SU-DHL-6 (cell line): ENCODE measurements at regions not wholly inside any gene's neighbourhood (a gene's known extent, or its start where the extent isn't known, plus 50 kb on each side); places are given as distances from the start of the nearest gene placed in this dataset.

ENCODE experiments used
- H2AFZ ChIP-seq: fragments of 200-600 bp; sonication (generic); 2 replicates; pipeline ENCODE4 v1.6.1; 2014; ENCODE audit warnings: low read depth, mild to moderate bottlenecking, moderate library complexity, mixed read lengths, antibody characterized with exemption, low read length; ENCODE audit not compliant: severe bottlenecking
- H3F3A ChIP-seq: fragments of 200-600 bp; shearing (Covaris generic); 2 replicates; pipeline ENCODE4 v1.6.0; 2016; ENCODE audit warnings: antibody characterized with exemption, mild to moderate bottlenecking; ENCODE audit not compliant: insufficient read depth
- H3K27ac ChIP-seq: fragments of 200-600 bp; sonication (generic); 2 replicates; pipeline ENCODE4 v1.5.1; 2016; ENCODE audit warnings: low read depth, mild to moderate bottlenecking, low read length, moderate library complexity, mixed read lengths
- H3K27me3 ChIP-seq: fragments of 200-600 bp; sonication (generic), shearing (Covaris generic); 2 replicates; pipeline ENCODE4 v1.6.0; 2014; ENCODE audit warnings: mild to moderate bottlenecking, low read length
- H3K36me3 ChIP-seq: fragments of 200-600 bp; sonication (generic); 2 replicates; pipeline ENCODE4 v1.6.1; 2014; ENCODE audit warnings: mild to moderate bottlenecking, low read length, mixed read lengths
- H3K4me2 ChIP-seq: fragments of 300-600, 200-600 bp; shearing (Covaris generic), sonication (generic); 2 replicates; pipeline ENCODE4 v1.6.0; 2014; ENCODE audit warnings: low read length, low read depth, mild to moderate bottlenecking; ENCODE audit not compliant: poor library complexity, severe bottlenecking
- H3K4me3 ChIP-seq: fragments of 200-600 bp; sonication (generic); 2 replicates; pipeline ENCODE4 v1.5.1; 2014; ENCODE audit warnings: antibody characterized with exemption, low read length, mild to moderate bottlenecking, mixed read lengths; ENCODE audit not compliant: insufficient read depth, poor library complexity, severe bottlenecking
- H3K79me2 ChIP-seq: fragments of 200-600 bp; sonication (generic); 2 replicates; pipeline ENCODE4 v1.6.1; 2014; ENCODE audit warnings: mild to moderate bottlenecking, low read length, moderate library complexity; ENCODE audit not compliant: insufficient read depth
- H3K9ac ChIP-seq: fragments of 200-600 bp; sonication (generic); 2 replicates; pipeline ENCODE4 v1.7.0; 2014; ENCODE audit warnings: mild to moderate bottlenecking, low read length
- H3K9me2 ChIP-seq: fragments of 200-600 bp; sonication (generic); replicated peaks from 2 replicates; pipeline ENCODE4 v1.6.1; 2014; ENCODE audit warnings: low read length; ENCODE audit not compliant: insufficient read depth
- H3K9me3 ChIP-seq: fragments of 200-600 bp; sonication (generic); 2 replicates; pipeline ENCODE4 v1.6.1; 2014; ENCODE audit warnings: low read length, mixed read lengths; ENCODE audit not compliant: insufficient read depth
- H4K20me1 ChIP-seq: fragments of 200-600 bp; sonication (generic); 2 replicates; pipeline ENCODE4 v1.6.1; 2014; ENCODE audit warnings: low read depth, mild to moderate bottlenecking, antibody characterized with exemption, low read length, moderate library complexity, mixed read lengths
- EZH2phosphoT487 ChIP-seq: fragments of 200-600 bp; sonication (generic), shearing (Covaris generic); conservative IDR thresholded peaks from 2 replicates; pipeline ENCODE4 v1.6.1; 2018; ENCODE audit warnings: mild to moderate bottlenecking, antibody characterized with exemption, low read length, moderate library complexity, mixed read lengths
- TF ChIP-seq, protein P1 (sequence below): fragments of 200-600 bp; sonication (generic); IDR thresholded peaks from one replicate; pipeline ENCODE4 v1.5.1; 2017; ENCODE audit warnings: antibody characterized with exemption, mild to moderate bottlenecking, low read length, moderate library complexity; ENCODE audit not compliant: insufficient read depth, poor library complexity, severe bottlenecking

DNA sequence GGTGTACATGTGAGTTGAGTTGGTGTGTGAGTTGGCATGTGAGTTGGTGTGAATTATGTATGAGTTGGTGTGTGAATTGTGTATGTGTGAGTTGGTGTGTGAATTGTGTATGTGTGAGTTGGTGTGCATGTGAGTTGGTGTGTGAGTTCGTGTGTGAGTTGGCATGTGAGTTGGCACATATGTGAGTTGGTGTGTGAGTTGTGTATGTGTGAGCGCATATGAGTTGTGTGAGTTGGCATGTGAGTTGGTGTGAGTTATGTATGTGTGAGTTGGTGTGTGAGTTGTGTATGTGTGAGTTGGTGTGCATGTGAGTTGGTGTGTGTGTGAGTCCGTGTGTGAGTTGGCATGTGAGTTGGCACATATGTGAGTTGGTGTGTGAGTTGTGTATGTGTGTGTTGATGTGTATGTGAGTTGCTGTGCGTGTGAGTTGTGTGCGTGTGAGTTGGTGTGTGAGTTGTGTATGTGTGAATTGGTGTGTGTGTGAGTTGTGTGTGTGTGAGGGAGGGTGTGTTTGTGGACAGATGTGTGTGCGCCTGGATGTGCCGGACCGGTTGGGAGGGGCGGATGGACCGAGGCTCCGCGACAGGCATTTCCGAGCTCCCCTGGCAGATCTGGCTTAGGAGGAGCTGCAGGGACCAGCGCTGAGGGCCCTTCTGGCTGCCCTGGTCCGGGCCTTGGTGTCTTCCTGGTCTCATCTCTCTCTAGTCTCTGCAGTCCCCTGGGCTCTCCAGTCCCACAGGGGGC lies 162.5 kb upstream of the IER5L start:
- TF ChIP-seq, protein P1, sequence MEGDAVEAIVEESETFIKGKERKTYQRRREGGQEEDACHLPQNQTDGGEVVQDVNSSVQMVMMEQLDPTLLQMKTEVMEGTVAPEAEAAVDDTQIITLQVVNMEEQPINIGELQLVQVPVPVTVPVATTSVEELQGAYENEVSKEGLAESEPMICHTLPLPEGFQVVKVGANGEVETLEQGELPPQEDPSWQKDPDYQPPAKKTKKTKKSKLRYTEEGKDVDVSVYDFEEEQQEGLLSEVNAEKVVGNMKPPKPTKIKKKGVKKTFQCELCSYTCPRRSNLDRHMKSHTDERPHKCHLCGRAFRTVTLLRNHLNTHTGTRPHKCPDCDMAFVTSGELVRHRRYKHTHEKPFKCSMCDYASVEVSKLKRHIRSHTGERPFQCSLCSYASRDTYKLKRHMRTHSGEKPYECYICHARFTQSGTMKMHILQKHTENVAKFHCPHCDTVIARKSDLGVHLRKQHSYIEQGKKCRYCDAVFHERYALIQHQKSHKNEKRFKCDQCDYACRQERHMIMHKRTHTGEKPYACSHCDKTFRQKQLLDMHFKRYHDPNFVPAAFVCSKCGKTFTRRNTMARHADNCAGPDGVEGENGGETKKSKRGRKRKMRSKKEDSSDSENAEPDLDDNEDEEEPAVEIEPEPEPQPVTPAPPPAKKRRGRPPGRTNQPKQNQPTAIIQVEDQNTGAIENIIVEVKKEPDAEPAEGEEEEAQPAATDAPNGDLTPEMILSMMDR, result no peak
- no peak for TF ChIP-seq EZH2phosphoT487
- H4K20me1 ChIP-seq, result no peaks in the 10 kb centered on the region
- H2AFZ ChIP-seq, result no peak overlapping the region
- no peaks in the 10 kb centered on the region; the same call in 1 of the 2 replicates for H3K27me3 ChIP-seq
- H3K4me3 ChIP-seq, result no peak overlapping the region
- H3K4me2 ChIP-seq, result no peak overlapping the region
- H3K36me3 ChIP-seq, result no peaks in the 10 kb centered on the region
- no peaks in the 10 kb centered on the region for H3K9me3 ChIP-seq
- no peaks in the 10 kb centered on the region for H3K79me2 ChIP-seq
- H3K9me2 ChIP-seq, result no peaks in the 10 kb centered on the region
- H3K27ac ChIP-seq, result no peak overlapping the region
- no peak overlapping the region for H3K9ac ChIP-seq
- no peaks in the 10 kb centered on the region for H3F3A ChIP-seq

DNA sequence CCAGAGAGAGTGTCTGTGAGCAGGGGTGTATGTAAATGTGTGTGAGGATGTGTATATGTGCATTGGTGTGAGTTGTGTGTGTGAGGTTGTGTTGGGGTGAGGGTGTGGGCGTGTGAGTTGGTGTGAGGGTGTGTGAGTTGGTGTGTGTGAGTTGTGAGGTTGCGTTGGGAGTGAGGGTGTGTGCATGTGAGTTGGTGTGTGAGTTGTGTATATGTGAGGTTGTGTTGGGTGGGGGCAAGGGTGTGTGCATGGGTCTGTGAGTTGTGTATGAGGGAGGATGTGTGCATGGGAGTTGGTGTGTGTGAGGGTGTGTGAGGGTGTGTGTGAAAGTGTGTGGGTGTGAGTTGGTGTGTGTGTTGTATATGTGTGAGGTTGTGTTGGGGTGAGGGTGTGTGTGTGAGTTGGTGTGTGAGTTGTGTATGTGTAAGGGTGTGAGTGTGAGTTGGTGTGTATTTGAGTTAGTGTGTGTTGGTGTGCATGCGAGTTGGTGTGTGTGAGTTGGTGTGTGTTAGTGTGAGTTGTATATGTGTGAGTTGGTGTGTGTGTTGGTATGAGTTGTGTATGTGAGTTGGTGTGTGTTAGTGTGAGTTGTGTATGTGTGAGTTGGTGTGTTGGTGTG lies 161.6 kb upstream of the IER5L start:
- Histone ChIP-seq H3F3A (no peaks in the 10 kb centered on the region), H2AFZ (no peak overlapping the region), H3K4me3 (no peak overlapping the region), H3K4me2 (no peak overlapping the region), H3K9me3 (no peaks in the 10 kb centered on the region), H3K9me2 (no peaks in the 10 kb centered on the region), H3K79me2 (no peaks in the 10 kb centered on the region), H3K36me3 (no peaks in the 10 kb centered on the region), H3K9ac (no peak overlapping the region), H4K20me1 (no peaks in the 10 kb centered on the region), H3K27ac (no peak overlapping the region), H3K27me3 (no peaks in the 10 kb centered on the region; the same call in 1 of the 2 replicates)
- TF ChIP-seq, protein P1, result no peak
- TF ChIP-seq EZH2phosphoT487, result no peak

DNA sequence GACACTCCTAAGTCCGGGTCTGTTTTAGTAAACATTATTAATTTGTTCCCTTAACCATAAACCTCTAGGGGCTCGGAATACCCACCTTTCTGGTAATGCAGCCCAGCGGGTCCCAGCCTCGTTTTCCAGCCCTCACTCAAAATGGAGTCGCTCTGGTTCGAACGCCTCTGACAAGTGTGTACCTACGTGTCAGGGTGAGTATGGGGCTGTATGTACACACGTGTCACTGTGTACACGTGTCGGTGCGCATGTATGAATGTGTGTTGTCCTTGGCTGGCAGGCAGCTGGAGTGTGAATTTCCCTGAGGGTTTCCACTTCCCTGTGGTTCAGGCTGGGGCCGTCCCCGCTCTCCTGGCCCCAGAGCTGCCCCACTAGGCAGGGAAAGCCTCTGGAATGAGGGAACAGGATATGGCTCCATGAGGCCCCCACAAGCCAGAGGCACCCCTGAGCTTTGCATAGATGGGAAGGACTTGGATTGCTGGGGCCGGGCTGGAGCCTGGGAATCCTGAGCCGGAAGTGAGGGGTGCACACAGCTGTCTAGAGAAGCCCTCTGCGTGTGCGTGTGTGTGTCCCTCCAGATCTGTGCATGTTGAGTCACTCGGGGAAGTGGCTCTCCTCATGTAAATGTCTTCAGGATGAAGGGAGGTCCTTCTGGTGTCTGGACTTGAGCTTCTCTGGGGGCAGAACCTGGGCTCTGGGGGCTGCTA lies 160.8 kb upstream of the IER5L start:
- Histone ChIP-seq H3K9ac (no peak overlapping the region), H3K4me3 (no peak overlapping the region), H3K27ac (no peak overlapping the region), H3K4me2 (no peak overlapping the region), H3F3A (no peaks in the 10 kb centered on the region), H3K27me3 (no peaks in the 10 kb centered on the region; the same call in 1 of the 2 replicates), H3K9me2 (no peaks in the 10 kb centered on the region), H2AFZ (no peak overlapping the region), H3K79me2 (no peaks in the 10 kb centered on the region), H4K20me1 (no peaks in the 10 kb centered on the region), H3K9me3 (no peaks in the 10 kb centered on the region), H3K36me3 (no peaks in the 10 kb centered on the region)
- TF ChIP-seq, protein P1, result no peak
- TF ChIP-seq EZH2phosphoT487, result no peak
